ENCODE measurements at regions not wholly inside any gene's neighbourhood (a gene's known extent, or its start where the extent isn't known, plus 50 kb on each side); places are given as distances from the start of the nearest gene placed in this dataset.
A peak's percentile ranks its signal among the peaks of the same experiment; 100 is the strongest.

GRCh38 chr11:128299132-128299726, 288.1 kb downstream of the ETS1 start:
- DNase-seq (no peak), ATAC-seq (peak; percentile 52)
- Histone ChIP-seq H3K4me1 (peaks cover 23% of the 10 kb centered on the region), H3K36me3 (no peaks in the 10 kb centered on the region), H3K4me3 (no peak overlapping the region), H3K9me3 (no peaks in the 10 kb centered on the region), H3K27me3 (no peaks in the 10 kb centered on the region), H3K27ac (peak overlapping the region; percentile 28)
- intact Hi-C loops (cut with DNase I): loop anchor here (10.0 kb wide), 2 partner anchors 186 to 326 kb away; no protein-coding TSS in a partner anchor
- no peak for TF ChIP-seq CTCF (IDR thresholded peaks at IDR 0.05)

GRCh38 chr11:128298271-128298670, 289.1 kb downstream of the ETS1 start:
- Histone ChIP-seq H3K27ac (peak overlapping the region; percentile 28), H3K27me3 (no peaks in the 10 kb centered on the region)

GRCh38 chr11:128297805-128298204, 289.6 kb downstream of the ETS1 start:
- DNase-seq (no peak), ATAC-seq (no peak)
- Histone ChIP-seq H3K4me3 (no peak overlapping the region), H3K27ac (peak overlapping the region; percentile 4), H3K4me1 (peaks cover 25% of the 10 kb centered on the region), H3K36me3 (no peaks in the 10 kb centered on the region), H3K27me3 (no peaks in the 10 kb centered on the region), H3K9me3 (no peaks in the 10 kb centered on the region)
- TF ChIP-seq CTCF (IDR thresholded peaks at IDR 0.05): no peak
- intact Hi-C loops (cut with DNase I): loop anchor here (10.0 kb wide), 2 partner anchors 187 to 327 kb away; no protein-coding TSS in a partner anchor

More at GRCh38 chr11:128298271-128298670, 289.1 kb downstream of the ETS1 start:
- Histone ChIP-seq H3K4me1 (peaks cover 25% of the 10 kb centered on the region), H3K9me3 (no peaks in the 10 kb centered on the region), H3K36me3 (no peaks in the 10 kb centered on the region), H3K4me3 (no peak overlapping the region)
- no peak for TF ChIP-seq CTCF (IDR thresholded peaks at IDR 0.05)
- no peak for ATAC-seq
- no peak for DNase-seq
- intact Hi-C loops (cut with DNase I): loop anchor here (10.0 kb wide), 2 partner anchors 187 to 327 kb away; no protein-coding TSS in a partner anchor

GRCh38 chr11:128297091-128297651, 290.2 kb downstream of the ETS1 start:
- intact Hi-C loops (cut with DNase I): loop anchor here (10.0 kb wide), 2 partner anchors 188 to 328 kb away; no protein-coding TSS in a partner anchor
- Histone ChIP-seq H3K4me1 (peaks cover 25% of the 10 kb centered on the region), H3K9me3 (no peaks in the 10 kb centered on the region), H3K27me3 (no peaks in the 10 kb centered on the region), H3K4me3 (no peak overlapping the region), H3K27ac (no peak overlapping the region), H3K36me3 (no peaks in the 10 kb centered on the region)
- no peak for TF ChIP-seq CTCF (IDR thresholded peaks at IDR 0.05)
- ATAC-seq: peak; percentile 41
- no peak for DNase-seq

- intact Hi-C loops (cut with DNase I): loop anchor here (10.0 kb wide), 2 partner anchors 190 to 330 kb away; no protein-coding TSS in a partner anchor
Measured at GRCh38 chr11:128294671-128295050, 292.7 kb downstream of the ETS1 start.

More at GRCh38 chr11:128294671-128295050, 292.7 kb downstream of the ETS1 start:
- DNase-seq: no peak
- Histone ChIP-seq H3K4me1 (peaks cover 38% of the 10 kb centered on the region), H3K4me3 (no peak overlapping the region), H3K27me3 (no peaks in the 10 kb centered on the region), H3K9me3 (no peaks in the 10 kb centered on the region), H3K36me3 (no peaks in the 10 kb centered on the region), H3K27ac (no peak overlapping the region)
- TF ChIP-seq CTCF (IDR thresholded peaks at IDR 0.05): no peak
- ATAC-seq: no peak
